GM12878 (cell line): ENCODE measurements at regions not wholly inside any gene's neighbourhood (a gene's known extent, or its start where the extent isn't known, plus 50 kb on each side); places are given as distances from the start of the nearest gene placed in this dataset.

Experiments used
- ATAC-seq: fragments of 200-7000 bp; cut with Tn5 transposase; 3 replicates; pipeline ENCODE4 v1.9.1; 2020; ENCODE audit warnings: mild to moderate bottlenecking, moderate library complexity
- BruUV-seq: library from RNA; stranded (reverse); fragments of 400-500 nt; replicated peaks from 2 replicates; lab custom pipeline; 2021; lab: Mats Ljungman, UMichigan
- CTCF ChIA-PET: fragments of 300-600 bp; sonication (Branson Sonifier 250); formaldehyde crosslinking; extraction: SDS; loops from one replicate; lab custom pipeline; 2021; ENCODE audit warnings: inconsistent platforms; lab: Yijun Ruan, JAX
- POLR2A ChIA-PET: fragments of 350-600 bp; formaldehyde crosslinking; extraction: SDS; loops from one replicate; lab custom pipeline; 2021; ENCODE audit warnings: inconsistent platforms; lab: Charles Lee
- RAD21 ChIA-PET: fragments of 300-600 bp; sonication (Branson Sonifier 250); formaldehyde crosslinking; loops from one replicate; lab custom pipeline; 2023; ENCODE audit warnings: antibody characterized with exemption; ENCODE audit not compliant: unreplicated experiment; lab: Charles Lee
- SMC1A ChIA-PET: fragments of 300-600 bp; sonication (Branson Sonifier 250); formaldehyde crosslinking; loops from one replicate; lab custom pipeline; 2023; ENCODE audit not compliant: unreplicated experiment, uncharacterized antibody; lab: Charles Lee
- DNase-seq: peaks from one replicate; pipeline ENCODE4 v3.0.0-alpha.2; 2011; ENCODE audit warnings: low read depth, low spot score
- FAIRE-seq: peaks from 3 replicates; lab custom pipeline; 2011; peaks lifted over from hg19 to GRCh38; lab: Jason Lieb, UNC
- H2AFZ ChIP-seq: 2 replicates; pipeline ENCODE4 v1.6.0; 2011; ENCODE audit warnings: low read depth, low read length, control low read depth; ENCODE audit not compliant: control insufficient read depth
- H3K27ac ChIP-seq: 2 replicates; pipeline ENCODE4 v1.5.1; 2011; ENCODE audit warnings: control low read depth; ENCODE audit not compliant: control insufficient read depth, insufficient read depth
- H3K27me3 ChIP-seq, 2 experiments: replicated peaks in 1 of 2; 2 replicates each; pipeline versions ENCODE4 v1.6.0 to v1.6.1; 2011; ENCODE audit warnings: low read length in 1 of 2; ENCODE audit not compliant: control insufficient read depth in 2 of 2, insufficient read depth in 2 of 2
- H3K36me3 ChIP-seq, 2 experiments: 2 replicates each; pipeline ENCODE4 v1.5.1; 2011; ENCODE audit warnings: low read length in 1 of 2; ENCODE audit not compliant: control insufficient read depth in 2 of 2, insufficient read depth in 2 of 2
- H3K4me1 ChIP-seq: 2 replicates; pipeline ENCODE4 v1.6.1; 2011; ENCODE audit warnings: mild to moderate bottlenecking, low read length, moderate library complexity, mixed read lengths; ENCODE audit not compliant: control insufficient read depth, insufficient read depth
- H3K4me2 ChIP-seq: 2 replicates; pipeline ENCODE4 v1.6.0; 2011; ENCODE audit warnings: control low read depth; ENCODE audit not compliant: control insufficient read depth, insufficient read depth
- H3K4me3 ChIP-seq: fragments of 200-600 bp; sonication (generic); 2 replicates; pipeline ENCODE4 v1.5.1; 2016
- H3K79me2 ChIP-seq: 2 replicates; pipeline ENCODE4 v1.6.0; 2011; ENCODE audit warnings: low read length; ENCODE audit not compliant: control insufficient read depth, insufficient read depth
- H3K9ac ChIP-seq: 2 replicates; pipeline ENCODE4 v1.8.0; 2011; ENCODE audit warnings: low read length, control low read depth, mixed read lengths; ENCODE audit not compliant: control insufficient read depth, insufficient read depth
- H3K9me3 ChIP-seq: replicated peaks from 3 replicates; pipeline ENCODE4 v1.5.1; 2011; ENCODE audit warnings: mild to moderate bottlenecking, low read length; ENCODE audit not compliant: control insufficient read depth, insufficient read depth
- H4K20me1 ChIP-seq: 2 replicates; pipeline ENCODE4 v1.6.0; 2011; ENCODE audit not compliant: control insufficient read depth, insufficient read depth
- CBX5 ChIP-seq: sonication (generic); IDR thresholded peaks from 2 replicates; pipeline ENCODE4 v1.6.1; 2016; ENCODE audit warnings: low read depth, moderate library complexity, mild to moderate bottlenecking, inconsistent platforms
- EP300 ChIP-seq, 2 experiments: fragments of 150-350 bp in 1 of 2; IDR thresholded peaks; 2 replicates each; pipeline ENCODE4 v1.6.1; 2011 to 2012; ENCODE audit warnings: low read depth in 2 of 2, low read length in 2 of 2, borderline replicate concordance in 1 of 2, improper control_type of control experiment in 1 of 2, inconsistent platforms in 1 of 2; ENCODE audit not compliant: control insufficient read depth in 1 of 2
- IRF4 ChIP-seq: IDR thresholded peaks from 2 replicates; pipeline ENCODE4 v1.6.1; 2011; ENCODE audit warnings: low read depth, low read length
- NKRF ChIP-seq: fragments of 450-650 bp; conservative IDR thresholded peaks from 2 replicates; pipeline ENCODE4 v1.6.1; 2017; ENCODE audit warnings: mild to moderate bottlenecking, moderate library complexity
- NR2C2 ChIP-seq: IDR thresholded peaks from 2 replicates; pipeline ENCODE4 v1.6.1; 2011; ENCODE audit warnings: borderline replicate concordance, low read depth; ENCODE audit not compliant: control insufficient read depth, insufficient read length
- PAX5 ChIP-seq: IDR thresholded peaks from 2 replicates; pipeline ENCODE4 v1.6.1; 2011; ENCODE audit warnings: low read depth, low read length, borderline replicate concordance
- POLR2AphosphoS5 ChIP-seq: IDR thresholded peaks from 2 replicates; pipeline ENCODE4 v1.6.1; 2011; ENCODE audit warnings: mild to moderate bottlenecking, low read length, inconsistent platforms
- RFX5 ChIP-seq: IDR thresholded peaks from 2 replicates; pipeline ENCODE4 v1.6.1; 2011; ENCODE audit warnings: low read depth, low read length, improper control_type of control experiment
- SP1 ChIP-seq: IDR thresholded peaks from one replicate; pipeline ENCODE4 v1.6.1; 2011; ENCODE audit warnings: low read depth, low read length
- STAT3 ChIP-seq: IDR thresholded peaks from 2 replicates; pipeline ENCODE4 v1.6.1; 2011; ENCODE audit warnings: low read depth, low read length, improper control_type of control experiment
- SUPT20H ChIP-seq: IDR thresholded peaks from 2 replicates; pipeline ENCODE4 v1.6.1; 2011; ENCODE audit warnings: low read depth, mild to moderate bottlenecking, low read length, moderate library complexity, borderline replicate concordance; ENCODE audit not compliant: control insufficient read depth
- ZNF217 ChIP-seq: fragments of 450-650 bp; IDR thresholded peaks from 2 replicates; pipeline ENCODE4 v1.6.1; 2017; ENCODE audit warnings: antibody characterized with exemption, mild to moderate bottlenecking
- ZNF24 ChIP-seq: fragments of 450-650 bp; IDR thresholded peaks from 2 replicates; pipeline ENCODE4 v1.6.1; 2017; ENCODE audit warnings: antibody characterized with exemption, mild to moderate bottlenecking
- ZNF274 ChIP-seq: IDR thresholded peaks from one replicate; pipeline ENCODE4 v1.8.0; 2011; ENCODE audit not compliant: insufficient read length, insufficient read depth
- ZSCAN29 ChIP-seq: fragments of 450-650 bp; IDR thresholded peaks from 2 replicates; pipeline ENCODE4 v1.6.1; 2017; ENCODE audit warnings: mild to moderate bottlenecking, moderate library complexity
- WGBS: methylation state at CpG from one replicate; pipeline ENCODE4 v1.1.6; 2016; ENCODE audit warnings: low lambda C conversion rate; ENCODE audit not compliant: insufficient replicate concordance, insufficient coverage; ENCODE audit errors: missing lambda C conversion rate; 5-methylcytosine and 5-hydroxymethylcytosine counted together
- in situ Hi-C: fragments of 300-500 bp; cut with MboI; formaldehyde crosslinking; loops from 9 replicates; pipeline ENCODE4 v1.14.3; 2018; ENCODE audit warnings: mixed read lengths
- intact Hi-C: fragments of 100-400 bp; cut with micrococcal nuclease; formaldehyde crosslinking; loops from one replicate; pipeline ENCODE4 v1.14.2; 2022; ENCODE audit not compliant: unreplicated experiment
- TF ChIP-seq, protein P1 (sequence below): fragments of 150-350 bp; IDR thresholded peaks from 2 replicates; pipeline ENCODE4 v1.6.1; 2016; ENCODE audit warnings: low read depth, low read length

- ChIA-PET CTCF (interaction anchor here (2.1 kb wide), 1 partner anchor 438 kb away, joined by 6 read pairs; no protein-coding TSS in a partner anchor), SMC1A (no interaction called here), RAD21 (no interaction called here), POLR2A (no interaction called here)
- BruUV-seq: no TSS peak
- no peak for FAIRE-seq
- Histone ChIP-seq H3K27ac (no peak overlapping the region), H3K9me3 (no peaks in the 10 kb centered on the region), H3K9ac (no peak overlapping the region), H3K4me1 (no peaks in the 10 kb centered on the region), H3K4me2 (no peak overlapping the region), H3K79me2 (no peaks in the 10 kb centered on the region), H3K4me3 (no peak overlapping the region), H3K36me3 (no peaks in the 10 kb centered on the region), H2AFZ (no peak overlapping the region), H4K20me1 (no peaks in the 10 kb centered on the region), H3K27me3 (no peaks in the 10 kb centered on the region)
- in situ Hi-C loops (no loop called here), intact Hi-C loops (no loop called here)
- DNase-seq: no peak
- no peak for ATAC-seq
- TF ChIP-seq ZNF217 (no peak), SUPT20H (no peak), EP300 (IDR thresholded peaks at IDR 0.05; ENCODE audit: borderline replicate concordance in 1 of 2, control insufficient read depth in 1 of 2, low read depth in 2 of 2, low read length in 2 of 2) (no peak), IRF4 (no peak), PAX5 (no peak), ZNF274 (no peak)
These were observed 455.7 kb downstream of the CNTNAP4 start for GRCh38 chr16:76732894-76733293.

DNA sequence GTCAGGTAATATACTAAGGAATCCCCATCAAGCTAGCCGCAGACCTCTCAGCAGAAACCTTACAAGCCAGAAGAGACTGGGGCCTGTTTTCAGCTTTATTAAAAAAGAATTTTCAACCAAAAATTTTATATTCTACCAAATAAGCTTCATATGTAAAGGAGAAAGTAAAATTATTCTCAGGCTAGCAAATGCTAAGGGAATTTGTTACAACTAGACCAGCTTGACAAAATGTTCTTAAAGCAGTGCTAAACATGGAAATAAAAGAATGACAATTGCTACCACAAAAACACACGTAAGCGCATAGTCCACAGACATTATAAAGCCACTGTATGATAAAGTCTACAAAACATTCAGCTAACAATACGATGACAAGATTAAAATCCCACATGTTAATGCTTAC lies 449.4 kb upstream of the MON1B start:
- 25% methylated on average over 4 of the region's 4 CpGs for WGBS
- SMC1A ChIA-PET: no interaction called here
- no peak overlapping the region for H2AFZ ChIP-seq
- no peaks in the 10 kb centered on the region for H3K79me2 ChIP-seq
- no peaks in the 10 kb centered on the region for H3K27me3 ChIP-seq
- no peak overlapping the region for H3K27ac ChIP-seq
- no peak overlapping the region for H3K4me3 ChIP-seq
- POLR2A ChIA-PET: no interaction called here
- intact Hi-C loops (no loop called here), in situ Hi-C loops (no loop called here)
- FAIRE-seq (no peak), ATAC-seq (no peak), DNase-seq (no peak)
- no TSS peak for BruUV-seq
- CTCF ChIA-PET: no interaction called here
- H3K4me2 ChIP-seq: no peak overlapping the region
- H3K36me3 ChIP-seq: no peaks in the 10 kb centered on the region
- H3K9me3 ChIP-seq: no peaks in the 10 kb centered on the region
- H3K4me1 ChIP-seq: no peaks in the 10 kb centered on the region
- RAD21 ChIA-PET: no interaction called here
- no peaks in the 10 kb centered on the region for H4K20me1 ChIP-seq
- no peak overlapping the region for H3K9ac ChIP-seq
- TF ChIP-seq SP1 (no peak), STAT3 (no peak), CBX5 (no peak), RFX5 (no peak), ZSCAN29 (no peak), NR2C2 (no peak), NKRF (no peak), POLR2AphosphoS5 (no peak), ZNF24 (no peak)
- TF ChIP-seq, protein P1, sequence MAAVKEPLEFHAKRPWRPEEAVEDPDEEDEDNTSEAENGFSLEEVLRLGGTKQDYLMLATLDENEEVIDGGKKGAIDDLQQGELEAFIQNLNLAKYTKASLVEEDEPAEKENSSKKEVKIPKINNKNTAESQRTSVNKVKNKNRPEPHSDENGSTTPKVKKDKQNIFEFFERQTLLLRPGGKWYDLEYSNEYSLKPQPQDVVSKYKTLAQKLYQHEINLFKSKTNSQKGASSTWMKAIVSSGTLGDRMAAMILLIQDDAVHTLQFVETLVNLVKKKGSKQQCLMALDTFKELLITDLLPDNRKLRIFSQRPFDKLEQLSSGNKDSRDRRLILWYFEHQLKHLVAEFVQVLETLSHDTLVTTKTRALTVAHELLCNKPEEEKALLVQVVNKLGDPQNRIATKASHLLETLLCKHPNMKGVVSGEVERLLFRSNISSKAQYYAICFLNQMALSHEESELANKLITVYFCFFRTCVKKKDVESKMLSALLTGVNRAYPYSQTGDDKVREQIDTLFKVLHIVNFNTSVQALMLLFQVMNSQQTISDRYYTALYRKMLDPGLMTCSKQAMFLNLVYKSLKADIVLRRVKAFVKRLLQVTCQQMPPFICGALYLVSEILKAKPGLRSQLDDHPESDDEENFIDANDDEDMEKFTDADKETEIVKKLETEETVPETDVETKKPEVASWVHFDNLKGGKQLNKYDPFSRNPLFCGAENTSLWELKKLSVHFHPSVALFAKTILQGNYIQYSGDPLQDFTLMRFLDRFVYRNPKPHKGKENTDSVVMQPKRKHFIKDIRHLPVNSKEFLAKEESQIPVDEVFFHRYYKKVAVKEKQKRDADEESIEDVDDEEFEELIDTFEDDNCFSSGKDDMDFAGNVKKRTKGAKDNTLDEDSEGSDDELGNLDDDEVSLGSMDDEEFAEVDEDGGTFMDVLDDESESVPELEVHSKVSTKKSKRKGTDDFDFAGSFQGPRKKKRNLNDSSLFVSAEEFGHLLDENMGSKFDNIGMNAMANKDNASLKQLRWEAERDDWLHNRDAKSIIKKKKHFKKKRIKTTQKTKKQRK: no peak
